ENCODE measurements at regions not wholly inside any gene's neighbourhood (a gene's known extent, or its start where the extent isn't known, plus 50 kb on each side); places are given as distances from the start of the nearest gene placed in this dataset.
"Not testable (repeated sequence)": the region's sequence is repeated elsewhere in the genome, so short reads cannot be mapped to it uniquely, and the experiment has no call there.

DNA sequence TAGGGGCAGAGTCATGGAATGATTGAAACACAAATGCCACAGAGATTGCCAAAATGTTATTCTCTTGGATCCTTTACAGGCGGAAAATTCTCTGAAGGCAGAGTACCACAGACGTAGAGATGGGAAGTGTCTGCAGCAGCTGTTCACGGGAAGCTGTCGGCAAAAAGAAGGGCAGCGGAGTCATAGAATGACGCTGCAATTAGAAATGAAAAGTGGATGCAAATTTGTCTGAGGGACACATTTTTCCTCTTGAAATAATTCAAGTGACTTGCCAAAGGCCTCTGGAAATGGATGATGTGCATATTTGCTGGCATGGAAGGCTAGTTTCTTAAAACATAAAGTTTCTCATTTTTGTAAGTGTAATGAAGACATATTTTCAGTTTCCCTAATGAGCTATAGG, 77.5 kb upstream of the PLD5 start:
- no peak for DNase-seq

GRCh38 chr1:242593756-242594155, 69.3 kb upstream of the PLD5 start:
- not testable (repeated sequence) for DNase-seq

DNA sequence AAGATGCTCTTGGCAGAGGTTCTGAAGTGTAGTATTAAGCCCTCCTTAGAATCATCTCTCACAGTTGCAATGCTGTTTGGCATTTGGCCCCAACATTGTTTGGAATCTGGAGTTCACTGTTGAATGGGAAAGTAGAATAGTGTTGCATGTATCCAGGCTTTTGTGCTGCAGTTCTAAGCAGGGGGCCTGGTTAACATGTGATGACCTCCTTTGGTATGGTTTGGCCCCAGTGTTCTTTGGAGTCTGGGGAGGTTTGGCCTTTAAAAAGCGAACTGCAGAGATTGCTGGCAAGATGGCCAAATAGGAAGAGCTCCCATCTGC, 61.8 kb upstream of the PLD5 start:
- no peak for DNase-seq

DNA sequence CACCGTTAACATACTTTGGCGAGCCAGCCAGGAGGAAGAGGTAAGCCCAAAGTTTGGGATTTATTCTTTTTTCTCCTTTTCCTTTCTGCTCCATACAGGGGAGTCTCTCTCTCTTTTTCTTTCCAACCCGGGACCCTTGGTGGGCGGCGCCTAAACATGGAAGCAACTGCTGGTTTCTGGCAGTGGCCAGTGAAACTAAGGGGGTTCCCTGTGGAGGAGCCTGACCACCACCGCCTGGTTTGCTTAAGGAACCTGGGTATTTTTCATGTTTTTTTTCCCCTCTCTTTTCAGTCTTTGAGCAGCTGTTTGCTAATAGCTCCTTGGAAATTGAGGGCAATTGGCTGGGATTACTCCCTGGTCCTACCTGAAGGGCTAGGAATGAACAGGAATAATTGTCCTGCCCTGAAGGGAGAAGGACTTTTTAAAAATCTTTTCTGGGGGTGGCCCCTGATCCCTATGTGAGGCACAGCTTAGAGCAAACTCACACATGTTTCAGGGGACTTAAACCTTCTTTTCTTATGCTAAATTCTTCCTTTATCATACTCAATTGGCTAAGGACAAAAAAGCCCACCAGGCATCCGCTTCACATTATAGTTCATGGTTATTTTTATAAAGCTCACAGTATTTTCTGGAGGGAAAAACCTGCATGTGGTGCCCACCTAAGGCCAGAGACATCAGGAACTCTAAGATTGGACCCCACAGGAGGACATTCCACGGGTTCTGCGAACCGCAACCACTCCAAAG, 61.3 kb upstream of the PLD5 start:
- no peak for DNase-seq

DNA sequence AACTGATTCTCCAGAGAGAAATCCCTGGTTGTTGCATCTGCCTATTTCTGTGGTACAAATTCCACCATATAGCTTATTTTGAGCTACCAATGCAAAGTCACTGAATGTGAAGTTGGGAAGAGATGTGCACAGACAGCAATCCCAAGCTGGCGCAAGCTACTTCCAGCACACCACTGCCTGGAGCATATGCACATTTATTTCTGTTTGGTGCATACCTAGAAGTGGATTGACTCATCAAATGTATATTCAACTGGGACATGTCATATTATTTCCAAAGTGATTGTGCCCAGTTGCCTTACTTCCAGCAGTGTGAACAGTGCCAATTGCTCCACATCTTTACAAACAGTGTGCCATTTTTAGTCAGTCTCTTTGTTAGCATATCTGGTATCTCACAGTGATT, 58.2 kb upstream of the PLD5 start:
- no peak for DNase-seq

GRCh38 chr1:242579528-242580235, 55.2 kb upstream of the PLD5 start:
- no peak for DNase-seq
